ENCODE measurements at regions not wholly inside any gene's neighbourhood (a gene's known extent, or its start where the extent isn't known, plus 50 kb on each side); places are given as distances from the start of the nearest gene placed in this dataset.

DNA sequence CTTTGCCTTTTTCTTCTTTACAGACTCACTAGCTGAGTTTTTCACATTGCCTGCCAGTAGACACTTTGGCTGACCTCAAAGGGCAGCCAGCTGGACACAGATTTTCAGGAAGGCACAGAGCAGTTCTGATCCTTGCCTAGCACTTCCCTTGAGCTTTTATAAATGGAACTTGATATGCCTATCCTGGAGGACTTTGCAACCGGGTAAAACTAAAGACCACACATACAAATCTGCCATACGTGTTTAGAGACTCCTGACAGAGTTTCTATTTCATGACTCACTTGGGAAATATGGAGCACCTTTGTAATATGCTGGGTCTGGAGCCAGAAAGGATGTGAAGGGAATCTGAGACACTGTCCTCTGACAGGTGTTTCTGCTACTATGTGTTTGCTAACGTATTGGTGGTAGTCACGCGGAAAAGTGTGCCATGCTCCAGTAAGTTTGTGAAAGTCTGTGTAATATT is 56.7 kb upstream of the RASSF6 start:
- H3K36me3 Mint-ChIP-seq (ENCODE audit: low read depth): no peaks in the 10 kb centered on the region
- CTCF ChIA-PET: interaction anchor here (1.2 kb wide), 1 partner anchor 13 kb away, joined by 3 read pairs; no protein-coding TSS in a partner anchor
- DNase-seq: no peak
- H3K27ac Mint-ChIP-seq: no peak overlapping the region
- no peaks in the 10 kb centered on the region for H3K4me1 Mint-ChIP-seq (ENCODE audit: low read depth)
- no peaks in the 10 kb centered on the region for H3K9me3 Mint-ChIP-seq
- intact Hi-C loops (cut with micrococcal nuclease): no loop called here
- H3K27me3 Mint-ChIP-seq: no peaks in the 10 kb centered on the region
- POLR2A ChIA-PET: no interaction called here
- TF ChIP-seq CTCF (IDR thresholded peaks at IDR 0.05): no peak
- H3K4me3 Mint-ChIP-seq: no peak overlapping the region
- no peak for ATAC-seq

DNA sequence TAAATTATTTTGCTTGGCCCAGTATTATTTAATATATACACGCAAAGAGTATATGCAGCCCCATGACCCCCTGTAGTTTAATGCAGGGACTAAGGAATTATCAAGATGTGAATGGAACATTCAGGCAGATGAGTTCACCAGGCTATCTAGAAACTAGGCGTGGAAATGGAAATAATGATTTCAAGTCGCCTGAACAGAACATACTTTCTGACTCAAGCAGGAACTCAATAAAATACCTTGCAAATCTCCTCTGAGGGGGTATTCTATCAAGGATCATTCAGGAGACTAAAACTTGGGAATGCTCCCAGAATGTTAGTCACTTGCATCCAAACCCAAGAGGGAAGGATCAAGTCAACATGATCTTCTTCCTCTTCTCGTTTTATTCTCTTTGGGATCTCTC is 59.6 kb upstream of the RASSF6 start:
- Mint-ChIP-seq H3K4me3 (no peak overlapping the region), H3K4me1 (ENCODE audit: low read depth) (no peaks in the 10 kb centered on the region), H3K27ac (no peak overlapping the region), H3K36me3 (ENCODE audit: low read depth) (no peaks in the 10 kb centered on the region), H3K27me3 (no peaks in the 10 kb centered on the region), H3K9me3 (no peaks in the 10 kb centered on the region)
- DNase-seq: no peak
- TF ChIP-seq CTCF (IDR thresholded peaks at IDR 0.05): no peak
- CTCF ChIA-PET: interaction anchor here (0.9 kb wide), 1 partner anchor 11 kb away, joined by 4 read pairs; no protein-coding TSS in a partner anchor
- POLR2A ChIA-PET: no interaction called here
- intact Hi-C loops (cut with micrococcal nuclease): no loop called here
- ATAC-seq: no peak

DNA sequence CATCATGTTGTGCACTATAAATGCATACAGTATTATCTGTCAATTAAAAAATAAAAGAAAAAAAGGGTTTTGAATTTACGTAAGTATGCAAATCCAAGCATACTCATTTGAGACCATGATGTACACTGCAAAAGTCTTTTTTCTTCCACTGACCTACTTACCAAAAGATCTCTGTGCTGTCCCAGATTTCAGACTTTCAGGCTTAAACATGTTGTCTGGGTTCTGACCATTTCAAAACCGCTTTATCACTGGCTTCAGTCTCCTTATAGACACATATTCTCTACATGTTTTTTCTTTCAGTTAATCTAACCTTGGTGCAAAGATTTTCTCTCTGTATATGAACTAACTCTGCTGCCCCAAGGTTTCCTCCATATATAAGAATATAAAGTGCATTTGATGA is 58.6 kb upstream of the CXCL8 start:
- Mint-ChIP-seq H3K4me3 (no peak overlapping the region), H3K9me3 (no peaks in the 10 kb centered on the region), H3K27me3 (no peaks in the 10 kb centered on the region), H3K27ac (no peak overlapping the region), H3K36me3 (ENCODE audit: low read depth) (no peaks in the 10 kb centered on the region), H3K4me1 (ENCODE audit: low read depth) (no peaks in the 10 kb centered on the region)
- no peak for ATAC-seq
- ChIA-PET CTCF (no interaction called here), POLR2A (interaction anchor here (1.0 kb wide), 1 partner anchor 11 kb away, joined by 3 read pairs; no protein-coding TSS in a partner anchor)
- DNase-seq: no peak
- no peak for TF ChIP-seq CTCF (IDR thresholded peaks at IDR 0.05)
- intact Hi-C loops (cut with micrococcal nuclease): no loop called here

DNA sequence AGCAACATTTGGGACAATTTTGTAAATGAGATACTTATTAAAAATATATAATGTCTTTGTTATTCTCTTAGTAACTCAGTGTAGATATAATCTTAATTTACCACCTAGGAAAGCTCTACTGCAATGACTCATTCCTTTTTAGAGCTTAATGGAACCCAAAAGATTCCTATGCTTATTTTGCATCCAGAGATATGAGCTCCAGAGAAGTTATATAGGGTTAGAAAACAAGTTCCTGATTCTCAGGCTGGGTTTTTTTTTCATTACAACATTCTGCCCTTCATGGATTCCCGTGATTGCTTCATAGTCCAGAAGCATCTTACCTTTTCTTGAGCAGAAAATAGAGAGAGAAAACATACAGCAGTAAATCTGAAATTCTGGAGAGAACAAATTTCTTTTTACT is 57.9 kb upstream of the CXCL8 start:
- H3K4me3 Mint-ChIP-seq: no peak overlapping the region
- CTCF ChIA-PET: no interaction called here
- no peaks in the 10 kb centered on the region for H3K27me3 Mint-ChIP-seq
- no peaks in the 10 kb centered on the region for H3K36me3 Mint-ChIP-seq (ENCODE audit: low read depth)
- POLR2A ChIA-PET: interaction anchor here (1.0 kb wide), 1 partner anchor 12 kb away, joined by 3 read pairs; no protein-coding TSS in a partner anchor
- no peak overlapping the region for H3K27ac Mint-ChIP-seq
- TF ChIP-seq CTCF (IDR thresholded peaks at IDR 0.05): no peak
- no peaks in the 10 kb centered on the region for H3K4me1 Mint-ChIP-seq (ENCODE audit: low read depth)
- ATAC-seq (no peak), DNase-seq (no peak)
- H3K9me3 Mint-ChIP-seq: no peaks in the 10 kb centered on the region
- intact Hi-C loops (cut with micrococcal nuclease): no loop called here

DNA sequence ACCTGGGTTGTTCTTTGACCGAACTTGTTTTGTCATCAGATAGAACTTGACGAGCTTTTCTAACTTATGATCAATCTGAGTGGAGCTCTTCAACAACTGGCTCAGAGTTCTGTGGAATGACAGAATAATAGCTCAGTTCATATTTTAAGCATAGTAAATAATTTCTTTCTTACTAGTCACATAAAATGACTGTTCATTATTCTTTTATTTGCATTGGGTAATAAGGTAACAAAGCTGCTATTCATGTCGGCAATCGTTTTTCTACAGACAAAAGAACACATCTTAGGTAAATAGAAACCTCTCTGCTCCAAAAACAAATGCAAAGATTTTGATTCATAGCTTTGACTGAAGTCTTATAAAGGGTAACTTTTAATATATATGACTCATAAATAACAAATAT is 57.3 kb upstream of the CXCL8 start:
- H3K27me3 Mint-ChIP-seq: no peaks in the 10 kb centered on the region
- CTCF ChIA-PET: interaction anchor here (2.6 kb wide), 1 partner anchor 29 kb away, joined by 5 read pairs; no protein-coding TSS in a partner anchor
- POLR2A ChIA-PET: interaction anchor here (1.0 kb wide), 1 partner anchor 12 kb away, joined by 3 read pairs; no protein-coding TSS in a partner anchor
- no peaks in the 10 kb centered on the region for H3K36me3 Mint-ChIP-seq (ENCODE audit: low read depth)
- intact Hi-C loops (cut with micrococcal nuclease): no loop called here
- DNase-seq: no peak
- H3K4me3 Mint-ChIP-seq: no peak overlapping the region
- TF ChIP-seq CTCF (IDR thresholded peaks at IDR 0.05): no peak
- H3K9me3 Mint-ChIP-seq: no peaks in the 10 kb centered on the region
- no peaks in the 10 kb centered on the region for H3K4me1 Mint-ChIP-seq (ENCODE audit: low read depth)
- H3K27ac Mint-ChIP-seq: no peak overlapping the region
- ATAC-seq: no peak

Data from activated CD8-positive, alpha-beta T cell treated with anti-CD3 and anti-CD28 coated beads for 36 hours (primary cell).